ENCODE measurements at regions not wholly inside any gene's neighbourhood (a gene's known extent, or its start where the extent isn't known, plus 50 kb on each side); places are given as distances from the start of the nearest gene placed in this dataset.

- Histone ChIP-seq H3K4me1 (ENCODE audit: control insufficient read depth, extremely low read depth, insufficient read depth, low read length) (no peaks in the 10 kb centered on the region), H3K27ac (ENCODE audit: insufficient read depth, low read depth, low read length) (no peak overlapping the region), H3K36me3 (ENCODE audit: control insufficient read depth in 2 of 2, extremely low read depth in 1 of 2, insufficient read depth in 2 of 2, low read length in 2 of 2) (no peaks in the 10 kb centered on the region), H2AFZ (ENCODE audit: low read depth, low read length) (no peak overlapping the region), H3K79me2 (ENCODE audit: control insufficient read depth, insufficient read depth, low read length) (no peaks in the 10 kb centered on the region), H3K4me3 (replicated peaks in 1 of 3; ENCODE audit: insufficient read depth in 1 of 3, low read depth in 1 of 3, low read length in 3 of 3) (no peak overlapping the region), H3K4me2 (ENCODE audit: insufficient read depth, low read length) (no peak overlapping the region), H3K9me3 (replicated peaks; ENCODE audit: control insufficient read depth, insufficient read depth, low read length) (no peaks in the 10 kb centered on the region), H3K9me1 (replicated peaks; ENCODE audit: control insufficient read depth, extremely low read depth, insufficient read depth, low read length) (no peaks in the 10 kb centered on the region), H3K27me3 (ENCODE audit: control insufficient read depth in 2 of 2, insufficient read depth in 2 of 2, low read length in 2 of 2) (peaks cover 4 to 8% of the 10 kb centered on the region in 2 experiments), H4K20me1 (replicated peaks; ENCODE audit: control insufficient read depth, extremely low read depth, insufficient read depth, low read length) (no peaks in the 10 kb centered on the region), H3K9ac (replicated peaks; ENCODE audit: extremely low read depth, insufficient read depth, low read length) (no peak overlapping the region)
- dilution Hi-C loops (cut with MboI; ENCODE audit: extremely low pct_ligation_motif_present, low sequenced_read_pairs) (no loop called here), intact Hi-C loops (cut with micrococcal nuclease) (no loop called here)
- FAIRE-seq, result no peak
- CTCF ChIA-PET, result no interaction called here
- no TSS peak for BruUV-seq (replicated peaks)
- POLR2A ChIA-PET, result no interaction called here
- TF ChIP-seq MAX (IDR thresholded peaks at IDR 0.05; ENCODE audit: insufficient read depth, insufficient read length), result no peak
- no peak for TF ChIP-seq FOS (IDR thresholded peaks at IDR 0.05; ENCODE audit: borderline replicate concordance, insufficient read depth, low read length)
- no peak for TF ChIP-seq POLR2A (IDR thresholded peaks at IDR 0.05; ENCODE audit: low read depth, low read length)
- no peak for TF ChIP-seq GATA2 (IDR thresholded peaks at IDR 0.05; ENCODE audit: insufficient read depth, insufficient read length, low read depth, low read length)
- TF ChIP-seq JUN (IDR thresholded peaks at IDR 0.05; ENCODE audit: borderline replicate concordance, insufficient read depth, insufficient read length, low read depth), result no peak
- no peak for TF ChIP-seq EZH2 (IDR thresholded peaks at IDR 0.05; ENCODE audit: borderline replicate concordance, low read depth, low read length, severe bottlenecking)
- no peak for TF ChIP-seq MYC (IDR thresholded peaks at IDR 0.05; ENCODE audit: low read depth, low read length)
- TF ChIP-seq CTCF (IDR thresholded peaks at IDR 0.05; ENCODE audit: extremely low read depth in 1 of 2, insufficient read depth in 1 of 2, low read depth in 1 of 2, low read length in 2 of 2), result no peak
- no peak for TF ChIP-seq POLR2AphosphoS5 (IDR thresholded peaks at IDR 0.05; ENCODE audit: insufficient read depth, low read depth, low read length)
- DNase-seq (ENCODE audit: low read depth, low spot score), result no peak
Observed at GRCh38 chr14:101464984-101465794, 96.1 kb upstream of the DIO3 start.

Data from endothelial cell of umbilical vein (primary cell).